IPS-NIHi7 (cell line): ENCODE measurements at regions not wholly inside any gene's neighbourhood (a gene's known extent, or its start where the extent isn't known, plus 50 kb on each side); places are given as distances from the start of the nearest gene placed in this dataset.
"Not testable (repeated sequence)": the region's sequence is repeated elsewhere in the genome, so short reads cannot be mapped to it uniquely, and the experiment has no call there.

ENCODE experiments used
- DNase-seq: peaks from one replicate; pipeline ENCODE4 v3.0.0; 2012; ENCODE audit warnings: mixed read lengths; ENCODE audit errors: extremely low spot score

- DNase-seq, result no peak
These were observed 193.5 kb downstream of the MAF start for GRCh38 chr16:79407005-79407404.

- no peak for DNase-seq
These were observed 196.0 kb downstream of the MAF start for GRCh38 chr16:79404571-79404970.

- DNase-seq, result no peak
These were observed 197.0 kb downstream of the MAF start for GRCh38 chr16:79403534-79403933.

- DNase-seq, result no peak
These were observed 197.6 kb downstream of the MAF start for GRCh38 chr16:79402920-79403319.

- DNase-seq, result no peak
These were observed 198.2 kb downstream of the MAF start for GRCh38 chr16:79402356-79402755.

GRCh38 chr16:79401782-79402181 is 198.8 kb downstream of the MAF start:
- DNase-seq, result no peak

GRCh38 chr16:79401157-79401556 is 199.4 kb downstream of the MAF start:
- DNase-seq, result no peak

- no peak for DNase-seq
These were observed 199.9 kb downstream of the MAF start for GRCh38 chr16:79400462-79401149.

- DNase-seq, result no peak
These were observed 204.9 kb downstream of the MAF start for GRCh38 chr16:79395591-79395990.

- no peak for DNase-seq
These were observed 206.3 kb downstream of the MAF start for GRCh38 chr16:79394206-79394605.

GRCh38 chr16:79393564-79393963 is 207.0 kb downstream of the MAF start:
- DNase-seq, result no peak

GRCh38 chr16:79393127-79393526 is 207.4 kb downstream of the MAF start:
- no peak for DNase-seq

GRCh38 chr16:79392081-79392480 is 208.5 kb downstream of the MAF start:
- no peak for DNase-seq

GRCh38 chr16:79391395-79391794 is 209.1 kb downstream of the MAF start:
- DNase-seq, result no peak

- no peak for DNase-seq
These were observed 210.0 kb downstream of the MAF start for GRCh38 chr16:79390481-79391051.

- no peak for DNase-seq
These were observed 212.1 kb downstream of the MAF start for GRCh38 chr16:79388396-79388795.

GRCh38 chr16:79386299-79386698 is 214.2 kb downstream of the MAF start:
- DNase-seq, result no peak

- no peak for DNase-seq
These were observed 218.9 kb downstream of the MAF start for GRCh38 chr16:79381603-79382042.

- DNase-seq, result no peak
These were observed 219.4 kb downstream of the MAF start for GRCh38 chr16:79380995-79381602.

- no peak for DNase-seq
These were observed 221.4 kb downstream of the MAF start for GRCh38 chr16:79379095-79379494.

GRCh38 chr16:79377082-79377481 is 223.5 kb downstream of the MAF start:
- DNase-seq, result not testable (repeated sequence)

GRCh38 chr16:79375351-79375750 is 225.2 kb downstream of the MAF start:
- no peak for DNase-seq

GRCh38 chr16:79372503-79373184 is 227.9 kb downstream of the MAF start:
- DNase-seq, result no peak
